Coronary artery (tissue), 2 donors: ENCODE measurements at regions not wholly inside any gene's neighbourhood (a gene's known extent, or its start where the extent isn't known, plus 50 kb on each side); places are given as distances from the start of the nearest gene placed in this dataset.

Source experiments
- DNase-seq: peaks from one replicate; pipeline ENCODE4 v3.0.0-alpha.2; 2017; ENCODE audit warnings: low spot score
- H3K27ac ChIP-seq, 2 donors: fragments of 200-600 bp; sonication (generic); one replicate each; pipeline ENCODE4 v1.5.1; 2016 to 2019
- H3K4me3 ChIP-seq: fragments of 200-600 bp; sonication (generic); 2 replicates; pipeline ENCODE4 v1.5.1; 2016; ENCODE audit warnings: mild to moderate bottlenecking, moderate library complexity
- TF ChIP-seq, protein P1 (sequence below): fragments of 200-600 bp; sonication (generic); IDR thresholded peaks from one replicate; pipeline ENCODE4 v1.5.1; 2019; ENCODE audit warnings: antibody characterized with exemption

DNA sequence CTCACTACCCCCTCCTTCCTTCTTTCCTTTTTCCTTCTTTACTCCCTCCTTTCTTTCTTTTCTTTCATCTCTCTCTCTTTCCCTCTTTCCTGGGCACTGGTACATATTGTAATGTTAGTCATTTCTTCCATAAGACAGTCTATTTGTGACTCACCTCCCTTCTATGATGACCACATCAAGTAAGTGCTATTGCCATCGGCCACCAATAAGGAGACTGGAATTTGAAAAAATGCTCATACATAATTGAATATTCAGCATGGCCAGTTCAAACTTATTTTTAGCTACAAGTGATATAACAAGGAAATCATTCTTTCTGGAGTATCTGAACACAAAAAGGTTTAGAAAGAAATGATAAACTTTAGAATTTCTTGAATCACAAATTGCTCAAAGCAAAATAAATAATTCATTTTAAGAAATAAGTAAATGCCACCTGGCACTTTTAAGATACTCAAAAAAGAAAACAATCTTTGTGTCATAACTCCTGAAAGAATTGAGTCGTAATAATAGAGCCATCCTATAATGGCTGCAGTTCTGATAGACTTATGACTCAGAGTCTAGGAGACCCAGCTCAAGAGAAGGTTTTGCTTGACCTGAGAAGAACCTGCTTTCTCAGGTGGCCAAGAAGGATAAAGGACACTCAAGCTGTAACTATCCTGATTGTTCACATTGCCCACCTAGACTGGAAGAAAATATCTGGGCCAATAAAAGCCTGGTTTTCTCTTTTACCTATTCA is 51.6 kb upstream of the CCBE1 start:
- H3K27ac ChIP-seq: no peak overlapping the region
- TF ChIP-seq, protein P1, sequence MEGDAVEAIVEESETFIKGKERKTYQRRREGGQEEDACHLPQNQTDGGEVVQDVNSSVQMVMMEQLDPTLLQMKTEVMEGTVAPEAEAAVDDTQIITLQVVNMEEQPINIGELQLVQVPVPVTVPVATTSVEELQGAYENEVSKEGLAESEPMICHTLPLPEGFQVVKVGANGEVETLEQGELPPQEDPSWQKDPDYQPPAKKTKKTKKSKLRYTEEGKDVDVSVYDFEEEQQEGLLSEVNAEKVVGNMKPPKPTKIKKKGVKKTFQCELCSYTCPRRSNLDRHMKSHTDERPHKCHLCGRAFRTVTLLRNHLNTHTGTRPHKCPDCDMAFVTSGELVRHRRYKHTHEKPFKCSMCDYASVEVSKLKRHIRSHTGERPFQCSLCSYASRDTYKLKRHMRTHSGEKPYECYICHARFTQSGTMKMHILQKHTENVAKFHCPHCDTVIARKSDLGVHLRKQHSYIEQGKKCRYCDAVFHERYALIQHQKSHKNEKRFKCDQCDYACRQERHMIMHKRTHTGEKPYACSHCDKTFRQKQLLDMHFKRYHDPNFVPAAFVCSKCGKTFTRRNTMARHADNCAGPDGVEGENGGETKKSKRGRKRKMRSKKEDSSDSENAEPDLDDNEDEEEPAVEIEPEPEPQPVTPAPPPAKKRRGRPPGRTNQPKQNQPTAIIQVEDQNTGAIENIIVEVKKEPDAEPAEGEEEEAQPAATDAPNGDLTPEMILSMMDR: no peak
- H3K4me3 ChIP-seq: no peak overlapping the region
- no peak for DNase-seq
